ENCODE measurements at regions not wholly inside any gene's neighbourhood (a gene's known extent, or its start where the extent isn't known, plus 50 kb on each side); places are given as distances from the start of the nearest gene placed in this dataset.

DNA sequence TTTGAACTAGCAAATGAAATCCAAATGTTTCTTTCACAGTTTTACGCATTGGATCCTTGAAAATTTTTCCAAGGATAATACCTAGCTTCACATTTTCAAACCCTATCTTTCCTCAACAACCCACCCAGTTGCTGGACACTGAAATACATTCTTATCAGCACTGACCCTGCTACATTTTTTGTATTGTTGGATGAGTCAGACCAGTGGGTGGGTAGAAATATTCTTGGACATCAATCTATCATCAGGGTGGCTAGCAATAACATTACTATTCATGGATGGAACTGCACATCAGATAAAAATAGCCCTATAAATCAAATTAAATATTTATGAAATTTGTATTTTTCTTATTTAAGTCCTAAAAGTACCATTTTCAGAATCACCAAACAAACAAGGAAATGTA is 407.4 kb upstream of the IZUMO3 start:
- TF ChIP-seq, protein P1, sequence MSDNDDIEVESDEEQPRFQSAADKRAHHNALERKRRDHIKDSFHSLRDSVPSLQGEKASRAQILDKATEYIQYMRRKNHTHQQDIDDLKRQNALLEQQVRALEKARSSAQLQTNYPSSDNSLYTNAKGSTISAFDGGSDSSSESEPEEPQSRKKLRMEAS (IDR thresholded peaks at IDR 0.05), result no peak
- TF ChIP-seq EP300 (IDR thresholded peaks at IDR 0.05; ENCODE audit: borderline replicate concordance) (no peak), ZBTB7A (IDR thresholded peaks at IDR 0.05; ENCODE audit: low read depth) (no peak), EGR1 (IDR thresholded peaks at IDR 0.05) (no peak), NFIC (IDR thresholded peaks at IDR 0.05) (no peak)

DNA sequence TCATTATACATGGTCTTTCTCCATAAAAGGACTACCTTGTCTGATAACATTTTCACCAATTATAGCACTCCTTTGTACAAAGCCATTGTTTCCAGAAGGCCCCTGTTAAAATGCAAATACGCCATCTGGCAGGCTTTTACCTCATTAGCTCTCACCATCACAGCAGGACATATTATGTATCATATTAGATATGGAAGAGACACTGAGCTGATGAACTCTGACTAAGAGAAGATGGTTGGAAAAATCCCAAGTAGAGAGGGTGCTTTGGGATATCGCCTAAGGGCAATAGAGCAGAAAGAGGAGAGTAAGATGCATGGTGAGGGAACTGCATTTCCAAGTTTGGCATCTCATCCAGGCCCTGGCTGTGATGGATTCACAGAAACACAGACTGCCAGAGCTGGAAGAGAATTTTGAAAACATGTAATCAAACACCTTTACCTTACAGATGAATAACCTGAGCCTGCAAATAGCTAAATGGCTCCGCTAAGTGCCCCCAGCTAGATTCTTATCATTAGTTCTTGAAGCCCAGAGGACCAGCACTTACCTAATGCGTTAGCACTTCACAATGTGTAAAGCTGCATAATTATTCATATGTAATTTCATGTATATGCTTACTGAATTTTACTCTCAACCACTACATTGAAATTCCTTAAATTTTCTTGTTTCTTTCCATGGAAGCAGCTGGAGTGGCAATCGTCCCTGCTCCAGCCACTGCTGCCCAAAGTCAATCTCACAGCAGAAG is 393.6 kb upstream of the IZUMO3 start:
- no peak for TF ChIP-seq CREB1 (IDR thresholded peaks at IDR 0.05; ENCODE audit: low read depth)
- no peak for TF ChIP-seq CEBPB (IDR thresholded peaks at IDR 0.05)
- no peak for TF ChIP-seq TAF1 (IDR thresholded peaks at IDR 0.05; ENCODE audit: low read depth)
- TF ChIP-seq, protein P1 (IDR thresholded peaks at IDR 0.05), result no peak
- no peak for TF ChIP-seq RAD21 (IDR thresholded peaks at IDR 0.05; ENCODE audit: low read depth)
- TF ChIP-seq NFIC (IDR thresholded peaks at IDR 0.05), result no peak
- TF ChIP-seq TEAD4 (IDR thresholded peaks at IDR 0.05), result no peak
- TF ChIP-seq FOXM1 (IDR thresholded peaks at IDR 0.05; ENCODE audit: borderline replicate concordance, low read depth), result no peak
- TF ChIP-seq EGR1 (IDR thresholded peaks at IDR 0.05), result no peak

DNA sequence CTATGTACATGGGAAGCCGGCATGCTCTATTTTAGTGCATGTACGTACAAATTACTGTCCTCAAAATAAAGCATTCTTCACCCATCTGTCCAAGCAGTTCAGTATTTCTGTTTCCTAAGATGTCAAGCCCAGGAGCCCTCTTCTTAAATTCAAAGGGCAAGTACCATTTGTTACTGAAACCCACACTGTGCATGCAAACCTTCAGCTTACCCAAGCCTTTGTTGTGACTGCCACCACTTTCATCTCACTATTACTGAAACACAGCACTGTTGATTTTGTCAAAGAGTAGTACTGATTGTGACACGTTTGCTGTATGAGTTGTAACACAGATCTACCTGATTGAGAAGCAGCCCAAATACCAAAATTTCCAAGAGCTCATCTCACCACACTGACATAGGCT is 390.4 kb upstream of the IZUMO3 start:
- TF ChIP-seq TAF1 (IDR thresholded peaks at IDR 0.05; ENCODE audit: low read depth) (no peak), YY1 (IDR thresholded peaks at IDR 0.05; ENCODE audit: low read depth) (no peak), TEAD4 (IDR thresholded peaks at IDR 0.05) (no peak), CREB1 (IDR thresholded peaks at IDR 0.05; ENCODE audit: low read depth) (no peak), EGR1 (IDR thresholded peaks at IDR 0.05) (no peak), TCF12 (IDR thresholded peaks at IDR 0.05; ENCODE audit: low read depth) (no peak), ZBTB7A (IDR thresholded peaks at IDR 0.05; ENCODE audit: low read depth) (no peak), CEBPB (IDR thresholded peaks at IDR 0.05) (no peak), RAD21 (IDR thresholded peaks at IDR 0.05; ENCODE audit: low read depth) (no peak), FOXM1 (IDR thresholded peaks at IDR 0.05; ENCODE audit: borderline replicate concordance, low read depth) (no peak), EP300 (IDR thresholded peaks at IDR 0.05; ENCODE audit: borderline replicate concordance) (no peak), NFIC (IDR thresholded peaks at IDR 0.05) (no peak)
- TF ChIP-seq, protein P2, sequence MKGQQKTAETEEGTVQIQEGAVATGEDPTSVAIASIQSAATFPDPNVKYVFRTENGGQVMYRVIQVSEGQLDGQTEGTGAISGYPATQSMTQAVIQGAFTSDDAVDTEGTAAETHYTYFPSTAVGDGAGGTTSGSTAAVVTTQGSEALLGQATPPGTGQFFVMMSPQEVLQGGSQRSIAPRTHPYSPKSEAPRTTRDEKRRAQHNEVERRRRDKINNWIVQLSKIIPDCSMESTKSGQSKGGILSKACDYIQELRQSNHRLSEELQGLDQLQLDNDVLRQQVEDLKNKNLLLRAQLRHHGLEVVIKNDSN (IDR thresholded peaks at IDR 0.05), result no peak
- TF ChIP-seq, protein P1 (IDR thresholded peaks at IDR 0.05), result no peak
- TF ChIP-seq, protein P3, sequence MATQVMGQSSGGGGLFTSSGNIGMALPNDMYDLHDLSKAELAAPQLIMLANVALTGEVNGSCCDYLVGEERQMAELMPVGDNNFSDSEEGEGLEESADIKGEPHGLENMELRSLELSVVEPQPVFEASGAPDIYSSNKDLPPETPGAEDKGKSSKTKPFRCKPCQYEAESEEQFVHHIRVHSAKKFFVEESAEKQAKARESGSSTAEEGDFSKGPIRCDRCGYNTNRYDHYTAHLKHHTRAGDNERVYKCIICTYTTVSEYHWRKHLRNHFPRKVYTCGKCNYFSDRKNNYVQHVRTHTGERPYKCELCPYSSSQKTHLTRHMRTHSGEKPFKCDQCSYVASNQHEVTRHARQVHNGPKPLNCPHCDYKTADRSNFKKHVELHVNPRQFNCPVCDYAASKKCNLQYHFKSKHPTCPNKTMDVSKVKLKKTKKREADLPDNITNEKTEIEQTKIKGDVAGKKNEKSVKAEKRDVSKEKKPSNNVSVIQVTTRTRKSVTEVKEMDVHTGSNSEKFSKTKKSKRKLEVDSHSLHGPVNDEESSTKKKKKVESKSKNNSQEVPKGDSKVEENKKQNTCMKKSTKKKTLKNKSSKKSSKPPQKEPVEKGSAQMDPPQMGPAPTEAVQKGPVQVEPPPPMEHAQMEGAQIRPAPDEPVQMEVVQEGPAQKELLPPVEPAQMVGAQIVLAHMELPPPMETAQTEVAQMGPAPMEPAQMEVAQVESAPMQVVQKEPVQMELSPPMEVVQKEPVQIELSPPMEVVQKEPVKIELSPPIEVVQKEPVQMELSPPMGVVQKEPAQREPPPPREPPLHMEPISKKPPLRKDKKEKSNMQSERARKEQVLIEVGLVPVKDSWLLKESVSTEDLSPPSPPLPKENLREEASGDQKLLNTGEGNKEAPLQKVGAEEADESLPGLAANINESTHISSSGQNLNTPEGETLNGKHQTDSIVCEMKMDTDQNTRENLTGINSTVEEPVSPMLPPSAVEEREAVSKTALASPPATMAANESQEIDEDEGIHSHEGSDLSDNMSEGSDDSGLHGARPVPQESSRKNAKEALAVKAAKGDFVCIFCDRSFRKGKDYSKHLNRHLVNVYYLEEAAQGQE (IDR thresholded peaks at IDR 0.05; ENCODE audit: low read depth), result no peak

DNA sequence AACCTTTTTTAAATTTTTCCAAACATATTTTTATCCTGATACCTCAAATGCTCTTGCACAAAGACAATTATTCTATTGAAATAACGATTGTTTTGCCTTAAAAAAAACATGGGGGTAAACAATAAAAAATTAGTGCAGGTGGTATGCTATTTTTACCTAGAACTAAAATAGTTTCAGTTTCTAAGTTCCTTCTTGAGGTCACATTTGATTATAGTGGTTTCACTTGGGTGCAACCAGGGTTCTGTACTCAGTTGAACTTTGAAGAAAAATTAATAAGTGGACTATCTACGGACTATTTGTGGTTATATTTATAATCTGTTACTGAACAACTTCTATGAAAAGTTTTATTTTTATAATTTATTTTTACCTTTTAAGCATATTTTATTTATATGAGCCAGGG is 387.1 kb upstream of the IZUMO3 start:
- TF ChIP-seq CREB1 (IDR thresholded peaks at IDR 0.05; ENCODE audit: low read depth) (no peak), RAD21 (IDR thresholded peaks at IDR 0.05; ENCODE audit: low read depth) (no peak), EGR1 (IDR thresholded peaks at IDR 0.05) (no peak), FOXM1 (IDR thresholded peaks at IDR 0.05; ENCODE audit: borderline replicate concordance, low read depth) (no peak), NFIC (IDR thresholded peaks at IDR 0.05) (no peak), YY1 (IDR thresholded peaks at IDR 0.05; ENCODE audit: low read depth) (no peak), TCF12 (IDR thresholded peaks at IDR 0.05; ENCODE audit: low read depth) (no peak), ZBTB7A (IDR thresholded peaks at IDR 0.05; ENCODE audit: low read depth) (no peak), TEAD4 (IDR thresholded peaks at IDR 0.05) (no peak), TAF1 (IDR thresholded peaks at IDR 0.05; ENCODE audit: low read depth) (no peak), EP300 (IDR thresholded peaks at IDR 0.05; ENCODE audit: borderline replicate concordance) (no peak), CEBPB (IDR thresholded peaks at IDR 0.05) (no peak)
- TF ChIP-seq, protein P3 (IDR thresholded peaks at IDR 0.05; ENCODE audit: low read depth), result no peak
- TF ChIP-seq, protein P1 (IDR thresholded peaks at IDR 0.05), result no peak
- TF ChIP-seq, protein P2 (IDR thresholded peaks at IDR 0.05), result no peak

DNA sequence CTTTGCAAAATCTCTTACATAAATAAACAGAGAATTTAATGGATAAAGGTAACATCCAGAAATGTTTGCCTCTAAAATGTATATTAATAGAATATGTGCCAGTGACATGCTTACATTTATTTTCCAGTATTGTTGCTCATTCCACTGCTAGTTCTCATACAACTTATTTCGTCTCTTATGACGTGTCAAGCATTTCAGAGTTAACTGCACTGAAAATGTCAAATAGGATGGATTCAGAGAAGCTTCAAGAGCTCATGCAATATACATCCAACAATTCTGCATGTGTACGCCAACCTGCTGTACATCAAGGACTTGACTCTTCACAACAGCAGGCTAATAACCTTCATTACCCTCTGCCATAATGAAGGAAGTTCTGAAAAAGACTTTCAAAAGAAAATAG is 386.2 kb upstream of the IZUMO3 start:
- TF ChIP-seq TEAD4 (IDR thresholded peaks at IDR 0.05), result no peak
- no peak for TF ChIP-seq TAF1 (IDR thresholded peaks at IDR 0.05; ENCODE audit: low read depth)
